Mammary epithelial cell (primary cell): ENCODE measurements at regions not wholly inside any gene's neighbourhood (a gene's known extent, or its start where the extent isn't known, plus 50 kb on each side); places are given as distances from the start of the nearest gene placed in this dataset.

Experiments
- CTCF ChIP-seq, 2 donors: IDR thresholded peaks in 1 of 2; conservative IDR thresholded peaks in 1 of 2; 2 replicates each; pipeline ENCODE4 v1.5.1; 2011 to 2012; ENCODE audit warnings: inconsistent platforms in 2 of 2, low read length in 2 of 2, mild to moderate bottlenecking in 2 of 2, control low read depth in 1 of 2, low read depth in 1 of 2; ENCODE audit not compliant: insufficient read depth in 1 of 2; ENCODE audit errors: extremely low read depth in 1 of 2
- EZH2 ChIP-seq: IDR thresholded peaks from 2 replicates; pipeline ENCODE4 v1.6.1; 2012; ENCODE audit warnings: low read length, inconsistent platforms, borderline replicate concordance

GRCh38 chr12:115155665-115156645, 472.0 kb upstream of the TBX3 start:
- no peak for TF ChIP-seq CTCF (conservative IDR thresholded peaks at IDR 0.05 in 1 of 2, IDR thresholded peaks at IDR 0.05 in 1 of 2; ENCODE audit: extremely low read depth in 1 of 2, insufficient read depth in 1 of 2, low read depth in 1 of 2, low read length in 2 of 2)
- TF ChIP-seq EZH2: no peak
